ENCODE measurements at regions not wholly inside any gene's neighbourhood (a gene's known extent, or its start where the extent isn't known, plus 50 kb on each side); places are given as distances from the start of the nearest gene placed in this dataset.

DNA sequence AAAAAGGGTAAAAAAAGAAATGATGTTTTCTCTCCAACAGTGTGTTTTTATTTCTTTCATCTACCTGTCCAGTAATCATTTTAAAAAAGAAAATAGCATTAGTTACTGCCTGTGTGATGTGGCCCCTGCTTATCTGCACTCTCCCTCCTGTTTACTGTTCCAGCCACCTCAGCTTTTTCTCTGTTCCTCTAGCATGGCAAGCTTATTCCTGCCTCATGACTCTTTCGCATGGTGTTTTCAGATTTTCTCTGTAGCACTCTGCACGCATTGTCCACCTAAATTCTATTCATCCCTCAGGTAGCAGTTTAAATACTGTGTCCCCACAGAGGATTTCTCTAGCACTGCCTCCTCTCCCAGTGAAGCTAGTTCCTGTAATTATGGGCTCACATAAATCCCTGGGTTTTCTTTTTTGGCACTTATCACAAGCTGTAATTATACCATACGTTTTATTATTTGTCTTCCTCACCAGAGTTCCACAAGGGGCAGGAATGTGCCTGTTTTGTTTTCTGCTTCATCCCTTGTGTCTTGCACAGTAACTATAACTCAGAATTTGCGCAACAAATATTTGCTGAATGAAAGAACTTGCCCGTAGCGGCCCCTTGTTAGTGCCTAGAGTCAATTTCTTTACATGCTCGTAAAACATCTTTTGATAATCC, 51.4 kb upstream of the LRIG2 start:
- no peaks in the 10 kb centered on the region for H3K79me2 ChIP-seq (ENCODE audit: control insufficient read depth, insufficient read depth, low read length)
- peak; percentile 75 for FAIRE-seq
- dilution Hi-C loops (cut with MboI; ENCODE audit: extremely low pct_ligation_motif_present, low sequenced_read_pairs), result no loop called here
- H2AFZ ChIP-seq (ENCODE audit: control insufficient read depth, low read length), result peak overlapping the region; percentile 46
- peak overlapping the region; percentile 41 for H3K9ac ChIP-seq (ENCODE audit: control insufficient read depth, extremely low read depth, insufficient read depth, low read length)
- no peaks in the 10 kb centered on the region for H3K9me3 ChIP-seq (ENCODE audit: control insufficient read depth, low read depth, low read length)
- TF ChIP-seq EZH2 (IDR thresholded peaks at IDR 0.05; ENCODE audit: low read length) (no peak), CTCF (optimal IDR thresholded peaks at IDR 0.05 in 1 of 3, IDR thresholded peaks at IDR 0.05 in 1 of 3, conservative IDR thresholded peaks at IDR 0.05 in 1 of 3; ENCODE audit: extremely low read depth in 1 of 3, insufficient read depth in 2 of 3, low read length in 3 of 3) (no peak)
- peak overlapping the region; percentile 82 for H3K4me2 ChIP-seq (ENCODE audit: control insufficient read depth, extremely low read depth, insufficient read depth, low read depth, low read length)
- H3K4me1 ChIP-seq (ENCODE audit: control insufficient read depth, extremely low read depth, insufficient read depth, low read length), result peaks cover 15% of the 10 kb centered on the region
- no peak for DNase-seq (ENCODE audit: low read depth, low spot score)
- H4K20me1 ChIP-seq (ENCODE audit: control insufficient read depth, extremely low read depth, insufficient read depth, low read length), result no peaks in the 10 kb centered on the region
- peak overlapping the region; percentile 70 for H3K27ac ChIP-seq (ENCODE audit: control insufficient read depth, insufficient read depth, low read length)
- H3K36me3 ChIP-seq (ENCODE audit: control insufficient read depth in 2 of 2, extremely low read depth in 1 of 2, insufficient read depth in 2 of 2, low read length in 2 of 2), result no peaks in the 10 kb centered on the region
- peak overlapping the region in 1 of 3 experiments; percentile 18 for H3K4me3 ChIP-seq (ENCODE audit: control insufficient read depth in 2 of 3, extremely low read depth in 1 of 3, insufficient read depth in 2 of 3, low read depth in 1 of 3, low read length in 3 of 3)
- no peaks in the 10 kb centered on the region for H3K27me3 ChIP-seq (ENCODE audit: control insufficient read depth, extremely low read depth, insufficient read depth, low read length)
- H3K9me1 ChIP-seq (ENCODE audit: control insufficient read depth, extremely low read depth, insufficient read depth, low read length), result no peaks in the 10 kb centered on the region

Measured in keratinocyte (primary cell).